ENCODE measurements at regions not wholly inside any gene's neighbourhood (a gene's known extent, or its start where the extent isn't known, plus 50 kb on each side); places are given as distances from the start of the nearest gene placed in this dataset.

DNA sequence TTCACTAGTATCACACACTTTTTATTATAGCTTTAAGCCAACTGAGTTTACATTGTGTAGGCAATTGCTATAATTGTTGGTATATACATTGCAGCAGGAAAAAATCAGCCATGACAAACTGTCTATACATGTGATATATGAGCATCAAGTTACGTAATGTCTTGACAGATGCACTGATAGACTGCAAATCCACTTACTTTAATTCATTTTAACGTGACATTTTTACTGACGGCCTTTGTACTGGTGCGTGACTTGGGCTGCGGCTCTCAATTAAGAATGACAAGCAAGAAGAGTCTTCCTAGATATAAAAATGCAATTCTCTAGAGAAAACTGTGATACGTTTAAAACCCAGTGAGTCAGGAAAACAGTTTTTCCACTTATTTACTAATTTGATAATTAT, 143.8 kb downstream of the ACTRT1 start:
- Mint-ChIP-seq H3K27me3 (ENCODE audit: insufficient read depth, low read depth, poor library complexity) (no peaks in the 10 kb centered on the region), H3K4me1 (no peaks in the 10 kb centered on the region), H3K36me3 (ENCODE audit: low read depth) (no peaks in the 10 kb centered on the region; the same call in 2 of the 3 replicates), H3K27ac (no peak overlapping the region), H3K4me3 (no peak overlapping the region), H3K9me3 (no peaks in the 10 kb centered on the region)
- Histone ChIP-seq H3K4me1 (ENCODE audit: insufficient read depth) (no peaks in the 10 kb centered on the region), H3K4me2 (no peak overlapping the region), H3K36me3 (ENCODE audit: insufficient read depth) (no peaks in the 10 kb centered on the region), H3K79me2 (replicated peaks; ENCODE audit: insufficient read depth) (no peaks in the 10 kb centered on the region), H3K27me3 (ENCODE audit: insufficient read depth) (no peaks in the 10 kb centered on the region), H3K4me3 (no peak overlapping the region), H3K9me2 (ENCODE audit: insufficient read depth) (no peaks in the 10 kb centered on the region), H3K27ac (ENCODE audit: low read depth) (no peak overlapping the region), H4K20me1 (replicated peaks; ENCODE audit: insufficient read depth) (no peaks in the 10 kb centered on the region), H3F3A (replicated peaks; ENCODE audit: low read depth) (no peaks in the 10 kb centered on the region), H2AFZ (no peak overlapping the region)
- TF ChIP-seq NANOG (IDR thresholded peaks at IDR 0.05; ENCODE audit: borderline replicate concordance) (no peak), ZNF114 (CRISPR knock-in tag; IDR thresholded peaks at IDR 0.05) (no peak), EZH2 (IDR thresholded peaks at IDR 0.05; ENCODE audit: low read depth, unreplicated experiment) (no peak), CREB1 (CRISPR knock-in tag; IDR thresholded peaks at IDR 0.05; ENCODE audit: low read depth) (no peak), STAT1 (IDR thresholded peaks at IDR 0.05; ENCODE audit: unreplicated experiment) (no peak), ZNF331 (CRISPR knock-in tag; IDR thresholded peaks at IDR 0.05; ENCODE audit: low read depth) (no peak), EZH2phosphoT487 (IDR thresholded peaks at IDR 0.05; ENCODE audit: unreplicated experiment) (no peak), POLR2AphosphoS5 (IDR thresholded peaks at IDR 0.05; ENCODE audit: low read depth) (no peak), JUNB (IDR thresholded peaks at IDR 0.05; ENCODE audit: unreplicated experiment) (no peak)
- TF ChIP-seq, protein P1, sequence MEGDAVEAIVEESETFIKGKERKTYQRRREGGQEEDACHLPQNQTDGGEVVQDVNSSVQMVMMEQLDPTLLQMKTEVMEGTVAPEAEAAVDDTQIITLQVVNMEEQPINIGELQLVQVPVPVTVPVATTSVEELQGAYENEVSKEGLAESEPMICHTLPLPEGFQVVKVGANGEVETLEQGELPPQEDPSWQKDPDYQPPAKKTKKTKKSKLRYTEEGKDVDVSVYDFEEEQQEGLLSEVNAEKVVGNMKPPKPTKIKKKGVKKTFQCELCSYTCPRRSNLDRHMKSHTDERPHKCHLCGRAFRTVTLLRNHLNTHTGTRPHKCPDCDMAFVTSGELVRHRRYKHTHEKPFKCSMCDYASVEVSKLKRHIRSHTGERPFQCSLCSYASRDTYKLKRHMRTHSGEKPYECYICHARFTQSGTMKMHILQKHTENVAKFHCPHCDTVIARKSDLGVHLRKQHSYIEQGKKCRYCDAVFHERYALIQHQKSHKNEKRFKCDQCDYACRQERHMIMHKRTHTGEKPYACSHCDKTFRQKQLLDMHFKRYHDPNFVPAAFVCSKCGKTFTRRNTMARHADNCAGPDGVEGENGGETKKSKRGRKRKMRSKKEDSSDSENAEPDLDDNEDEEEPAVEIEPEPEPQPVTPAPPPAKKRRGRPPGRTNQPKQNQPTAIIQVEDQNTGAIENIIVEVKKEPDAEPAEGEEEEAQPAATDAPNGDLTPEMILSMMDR (conservative IDR thresholded peaks at IDR 0.05; ENCODE audit: low read depth in 2 of 2): no peak
- TF ChIP-seq, protein P2, sequence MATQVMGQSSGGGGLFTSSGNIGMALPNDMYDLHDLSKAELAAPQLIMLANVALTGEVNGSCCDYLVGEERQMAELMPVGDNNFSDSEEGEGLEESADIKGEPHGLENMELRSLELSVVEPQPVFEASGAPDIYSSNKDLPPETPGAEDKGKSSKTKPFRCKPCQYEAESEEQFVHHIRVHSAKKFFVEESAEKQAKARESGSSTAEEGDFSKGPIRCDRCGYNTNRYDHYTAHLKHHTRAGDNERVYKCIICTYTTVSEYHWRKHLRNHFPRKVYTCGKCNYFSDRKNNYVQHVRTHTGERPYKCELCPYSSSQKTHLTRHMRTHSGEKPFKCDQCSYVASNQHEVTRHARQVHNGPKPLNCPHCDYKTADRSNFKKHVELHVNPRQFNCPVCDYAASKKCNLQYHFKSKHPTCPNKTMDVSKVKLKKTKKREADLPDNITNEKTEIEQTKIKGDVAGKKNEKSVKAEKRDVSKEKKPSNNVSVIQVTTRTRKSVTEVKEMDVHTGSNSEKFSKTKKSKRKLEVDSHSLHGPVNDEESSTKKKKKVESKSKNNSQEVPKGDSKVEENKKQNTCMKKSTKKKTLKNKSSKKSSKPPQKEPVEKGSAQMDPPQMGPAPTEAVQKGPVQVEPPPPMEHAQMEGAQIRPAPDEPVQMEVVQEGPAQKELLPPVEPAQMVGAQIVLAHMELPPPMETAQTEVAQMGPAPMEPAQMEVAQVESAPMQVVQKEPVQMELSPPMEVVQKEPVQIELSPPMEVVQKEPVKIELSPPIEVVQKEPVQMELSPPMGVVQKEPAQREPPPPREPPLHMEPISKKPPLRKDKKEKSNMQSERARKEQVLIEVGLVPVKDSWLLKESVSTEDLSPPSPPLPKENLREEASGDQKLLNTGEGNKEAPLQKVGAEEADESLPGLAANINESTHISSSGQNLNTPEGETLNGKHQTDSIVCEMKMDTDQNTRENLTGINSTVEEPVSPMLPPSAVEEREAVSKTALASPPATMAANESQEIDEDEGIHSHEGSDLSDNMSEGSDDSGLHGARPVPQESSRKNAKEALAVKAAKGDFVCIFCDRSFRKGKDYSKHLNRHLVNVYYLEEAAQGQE (IDR thresholded peaks at IDR 0.05; ENCODE audit: unreplicated experiment): no peak
- TF ChIP-seq, protein P3, sequence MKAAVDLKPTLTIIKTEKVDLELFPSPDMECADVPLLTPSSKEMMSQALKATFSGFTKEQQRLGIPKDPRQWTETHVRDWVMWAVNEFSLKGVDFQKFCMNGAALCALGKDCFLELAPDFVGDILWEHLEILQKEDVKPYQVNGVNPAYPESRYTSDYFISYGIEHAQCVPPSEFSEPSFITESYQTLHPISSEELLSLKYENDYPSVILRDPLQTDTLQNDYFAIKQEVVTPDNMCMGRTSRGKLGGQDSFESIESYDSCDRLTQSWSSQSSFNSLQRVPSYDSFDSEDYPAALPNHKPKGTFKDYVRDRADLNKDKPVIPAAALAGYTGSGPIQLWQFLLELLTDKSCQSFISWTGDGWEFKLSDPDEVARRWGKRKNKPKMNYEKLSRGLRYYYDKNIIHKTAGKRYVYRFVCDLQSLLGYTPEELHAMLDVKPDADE (IDR thresholded peaks at IDR 0.05): no peak
- TF ChIP-seq, protein P4, sequence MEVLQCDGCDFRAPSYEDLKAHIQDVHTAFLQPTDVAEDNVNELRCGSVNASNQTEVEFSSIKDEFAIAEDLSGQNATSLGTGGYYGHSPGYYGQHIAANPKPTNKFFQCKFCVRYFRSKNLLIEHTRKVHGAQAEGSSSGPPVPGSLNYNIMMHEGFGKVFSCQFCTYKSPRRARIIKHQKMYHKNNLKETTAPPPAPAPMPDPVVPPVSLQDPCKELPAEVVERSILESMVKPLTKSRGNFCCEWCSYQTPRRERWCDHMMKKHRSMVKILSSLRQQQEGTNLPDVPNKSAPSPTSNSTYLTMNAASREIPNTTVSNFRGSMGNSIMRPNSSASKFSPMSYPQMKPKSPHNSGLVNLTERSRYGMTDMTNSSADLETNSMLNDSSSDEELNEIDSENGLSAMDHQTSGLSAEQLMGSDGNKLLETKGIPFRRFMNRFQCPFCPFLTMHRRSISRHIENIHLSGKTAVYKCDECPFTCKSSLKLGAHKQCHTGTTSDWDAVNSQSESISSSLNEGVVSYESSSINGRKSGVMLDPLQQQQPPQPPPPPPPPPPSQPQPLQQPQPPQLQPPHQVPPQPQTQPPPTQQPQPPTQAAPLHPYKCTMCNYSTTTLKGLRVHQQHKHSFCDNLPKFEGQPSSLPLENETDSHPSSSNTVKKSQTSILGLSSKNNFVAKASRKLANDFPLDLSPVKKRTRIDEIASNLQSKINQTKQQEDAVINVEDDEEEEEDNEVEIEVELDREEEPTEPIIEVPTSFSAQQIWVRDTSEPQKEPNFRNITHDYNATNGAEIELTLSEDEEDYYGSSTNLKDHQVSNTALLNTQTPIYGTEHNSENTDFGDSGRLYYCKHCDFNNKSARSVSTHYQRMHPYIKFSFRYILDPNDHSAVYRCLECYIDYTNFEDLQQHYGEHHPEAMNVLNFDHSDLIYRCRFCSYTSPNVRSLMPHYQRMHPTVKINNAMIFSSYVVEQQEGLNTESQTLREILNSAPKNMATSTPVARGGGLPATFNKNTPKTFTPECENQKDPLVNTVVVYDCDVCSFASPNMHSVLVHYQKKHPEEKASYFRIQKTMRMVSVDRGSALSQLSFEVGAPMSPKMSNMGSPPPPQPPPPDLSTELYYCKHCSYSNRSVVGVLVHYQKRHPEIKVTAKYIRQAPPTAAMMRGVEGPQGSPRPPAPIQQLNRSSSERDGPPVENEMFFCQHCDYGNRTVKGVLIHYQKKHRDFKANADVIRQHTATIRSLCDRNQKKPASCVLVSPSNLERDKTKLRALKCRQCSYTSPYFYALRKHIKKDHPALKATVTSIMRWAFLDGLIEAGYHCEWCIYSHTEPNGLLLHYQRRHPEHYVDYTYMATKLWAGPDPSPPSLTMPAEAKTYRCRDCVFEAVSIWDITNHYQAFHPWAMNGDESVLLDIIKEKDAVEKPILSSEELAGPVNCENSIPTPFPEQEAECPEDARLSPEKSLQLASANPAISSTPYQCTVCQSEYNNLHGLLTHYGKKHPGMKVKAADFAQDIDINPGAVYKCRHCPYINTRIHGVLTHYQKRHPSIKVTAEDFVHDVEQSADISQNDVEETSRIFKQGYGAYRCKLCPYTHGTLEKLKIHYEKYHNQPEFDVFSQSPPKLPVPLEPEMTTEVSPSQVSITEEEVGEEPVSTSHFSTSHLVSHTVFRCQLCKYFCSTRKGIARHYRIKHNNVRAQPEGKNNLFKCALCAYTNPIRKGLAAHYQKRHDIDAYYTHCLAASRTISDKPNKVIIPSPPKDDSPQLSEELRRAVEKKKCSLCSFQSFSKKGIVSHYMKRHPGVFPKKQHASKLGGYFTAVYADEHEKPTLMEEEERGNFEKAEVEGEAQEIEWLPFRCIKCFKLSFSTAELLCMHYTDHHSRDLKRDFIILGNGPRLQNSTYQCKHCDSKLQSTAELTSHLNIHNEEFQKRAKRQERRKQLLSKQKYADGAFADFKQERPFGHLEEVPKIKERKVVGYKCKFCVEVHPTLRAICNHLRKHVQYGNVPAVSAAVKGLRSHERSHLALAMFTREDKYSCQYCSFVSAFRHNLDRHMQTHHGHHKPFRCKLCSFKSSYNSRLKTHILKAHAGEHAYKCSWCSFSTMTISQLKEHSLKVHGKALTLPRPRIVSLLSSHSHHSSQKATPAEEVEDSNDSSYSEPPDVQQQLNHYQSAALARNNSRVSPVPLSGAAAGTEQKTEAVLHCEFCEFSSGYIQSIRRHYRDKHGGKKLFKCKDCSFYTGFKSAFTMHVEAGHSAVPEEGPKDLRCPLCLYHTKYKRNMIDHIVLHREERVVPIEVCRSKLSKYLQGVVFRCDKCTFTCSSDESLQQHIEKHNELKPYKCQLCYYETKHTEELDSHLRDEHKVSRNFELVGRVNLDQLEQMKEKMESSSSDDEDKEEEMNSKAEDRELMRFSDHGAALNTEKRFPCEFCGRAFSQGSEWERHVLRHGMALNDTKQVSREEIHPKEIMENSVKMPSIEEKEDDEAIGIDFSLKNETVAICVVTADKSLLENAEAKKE (CRISPR knock-in tag; IDR thresholded peaks at IDR 0.05): no peak
- ATAC-seq: no peak
- no peak for DNase-seq (ENCODE audit: low spot score)

Data from GM23338 (cell line).